ENCODE measurements at regions not wholly inside any gene's neighbourhood (a gene's known extent, or its start where the extent isn't known, plus 50 kb on each side); places are given as distances from the start of the nearest gene placed in this dataset.

DNA sequence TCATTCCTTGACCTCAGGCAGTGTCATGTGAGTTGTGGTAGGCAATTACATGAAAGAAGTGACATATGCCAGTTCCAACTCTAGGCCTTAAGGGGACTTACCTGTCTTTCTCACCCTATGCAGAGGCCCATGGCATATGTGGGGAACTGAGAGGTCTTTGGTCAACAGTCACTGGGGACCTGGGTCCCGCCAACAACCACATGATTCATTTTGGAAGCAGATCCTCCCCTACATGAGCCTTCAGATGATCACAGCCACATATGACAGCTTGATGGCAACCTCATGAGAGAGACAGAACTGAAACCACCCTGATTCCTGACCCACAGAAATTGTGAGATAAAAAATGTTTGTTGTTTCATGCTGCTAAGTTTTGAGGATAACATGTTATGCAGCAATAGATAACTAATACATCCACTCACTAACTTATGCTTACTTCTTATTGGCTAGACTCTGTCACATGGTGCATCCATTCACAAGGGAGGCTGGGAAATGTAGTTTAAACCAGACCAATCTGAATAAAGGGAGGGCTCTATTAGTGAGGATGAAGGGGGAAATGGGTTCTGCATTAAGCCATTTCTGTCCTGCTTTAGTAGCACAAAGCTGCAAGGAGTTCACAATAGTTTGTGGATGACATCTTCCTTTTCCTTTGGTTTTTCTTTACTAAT is 298.2 kb downstream of the HAPSTR1 start:
- in situ Hi-C loops (cut with HindIII; ENCODE audit: low sequenced_read_pairs), result no loop called here
- DNase-seq (ENCODE audit: low spot score), result no peak

DNA sequence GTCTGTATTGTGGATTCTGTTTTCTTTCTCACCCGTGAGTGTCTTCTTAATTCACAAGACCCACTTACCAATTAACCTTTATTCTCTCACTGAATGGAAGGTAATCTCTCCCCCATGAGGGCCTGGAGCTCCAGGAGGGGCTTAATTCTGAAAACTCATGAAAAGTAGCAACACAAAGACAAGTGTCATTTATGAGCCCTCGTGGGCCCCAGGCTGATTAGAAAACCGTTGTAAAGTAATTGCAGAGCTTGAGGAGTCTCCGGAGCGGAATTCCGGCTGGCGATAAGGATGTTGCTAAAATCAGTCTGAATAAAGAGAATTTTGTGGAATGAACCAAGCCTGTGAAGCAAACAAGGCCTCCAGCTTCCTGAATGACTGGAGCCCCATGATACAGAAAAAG is 301.5 kb downstream of the HAPSTR1 start:
- in situ Hi-C loops (cut with HindIII; ENCODE audit: low sequenced_read_pairs), result no loop called here
- DNase-seq (ENCODE audit: low spot score), result no peak

DNA sequence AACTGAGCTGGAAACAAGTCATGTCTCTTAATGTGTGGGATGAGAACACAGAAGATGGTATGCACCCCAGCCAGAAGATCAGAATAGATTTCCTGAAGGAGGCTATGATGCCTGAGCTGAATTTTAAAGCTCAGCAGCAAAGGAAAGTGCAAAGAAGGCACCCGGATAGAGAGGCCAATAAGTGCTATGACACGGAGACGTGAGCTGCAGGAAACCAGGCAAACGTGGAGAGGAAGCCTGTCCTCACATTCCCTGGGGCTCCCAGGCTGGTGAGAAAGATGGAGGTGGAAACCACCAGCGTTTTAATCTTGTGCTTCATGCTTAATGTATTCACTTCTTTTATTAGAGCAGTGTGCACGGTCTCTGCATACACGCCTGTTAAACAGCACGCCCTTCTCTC is 302.1 kb downstream of the HAPSTR1 start:
- in situ Hi-C loops (cut with HindIII; ENCODE audit: low sequenced_read_pairs), result no loop called here
- no peak for DNase-seq (ENCODE audit: low spot score)

DNA sequence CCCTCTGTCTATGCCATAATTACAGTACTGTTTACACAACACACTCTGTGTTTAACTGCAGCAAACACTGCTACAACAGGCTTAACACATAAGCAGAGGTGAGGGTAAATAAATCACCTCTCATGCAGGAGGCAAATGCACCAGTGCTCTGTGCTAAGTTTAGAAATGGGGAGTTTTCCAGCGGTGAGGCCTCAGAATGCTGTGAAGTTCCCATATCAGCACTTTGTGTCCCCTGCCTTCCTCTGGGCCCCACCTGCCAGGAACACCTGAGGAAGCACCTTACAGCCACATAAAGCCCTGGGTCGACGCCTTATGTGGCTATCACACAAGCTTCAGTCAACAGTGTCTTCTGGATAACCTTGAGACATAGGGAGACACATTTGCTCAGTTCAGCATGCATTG is 304.5 kb downstream of the HAPSTR1 start:
- DNase-seq (ENCODE audit: low spot score), result no peak
- in situ Hi-C loops (cut with HindIII; ENCODE audit: low sequenced_read_pairs), result no loop called here

DNA sequence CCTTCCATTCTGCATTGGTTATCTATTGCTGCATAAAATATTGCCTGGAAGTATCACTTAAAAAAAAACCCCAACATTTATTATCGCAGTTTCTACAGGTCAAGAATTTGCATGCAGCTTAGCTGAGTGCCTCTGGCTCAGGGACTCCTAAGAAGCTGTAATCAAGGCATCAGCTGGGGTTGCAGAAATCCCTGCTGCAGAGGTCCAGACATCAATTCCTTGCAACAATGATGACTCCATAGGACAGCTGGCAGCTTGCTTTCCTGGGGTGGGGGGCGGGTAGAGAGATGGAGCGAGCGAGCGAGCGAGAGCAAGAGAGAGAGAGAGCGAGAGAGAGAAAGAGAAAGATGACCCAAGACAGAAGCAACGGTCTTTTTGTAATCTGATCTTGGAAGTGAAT is 308.1 kb downstream of the HAPSTR1 start:
- in situ Hi-C loops (cut with HindIII; ENCODE audit: low sequenced_read_pairs), result no loop called here

DNA sequence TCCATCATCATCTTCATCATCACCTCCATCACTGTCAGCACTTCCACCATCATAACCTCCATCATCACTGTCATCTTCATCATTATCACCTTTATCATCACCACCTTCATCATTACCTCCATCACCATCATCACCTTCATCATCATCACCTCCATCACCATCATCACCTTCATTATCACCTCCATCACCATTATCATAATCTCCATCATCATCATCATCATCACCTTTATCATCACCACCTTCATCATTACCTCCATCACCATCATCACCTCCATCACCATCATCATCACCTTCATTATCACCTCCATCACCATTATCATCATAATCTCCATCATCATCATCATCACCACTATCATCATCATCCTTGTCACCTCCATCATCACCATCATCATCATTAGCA is 309.7 kb downstream of the HAPSTR1 start:
- in situ Hi-C loops (cut with HindIII; ENCODE audit: low sequenced_read_pairs), result no loop called here
- no peak for DNase-seq (ENCODE audit: low spot score)

More for the DNA sequence above, 308.1 kb downstream of the HAPSTR1 start:
- DNase-seq (ENCODE audit: low spot score), result no peak

DNA sequence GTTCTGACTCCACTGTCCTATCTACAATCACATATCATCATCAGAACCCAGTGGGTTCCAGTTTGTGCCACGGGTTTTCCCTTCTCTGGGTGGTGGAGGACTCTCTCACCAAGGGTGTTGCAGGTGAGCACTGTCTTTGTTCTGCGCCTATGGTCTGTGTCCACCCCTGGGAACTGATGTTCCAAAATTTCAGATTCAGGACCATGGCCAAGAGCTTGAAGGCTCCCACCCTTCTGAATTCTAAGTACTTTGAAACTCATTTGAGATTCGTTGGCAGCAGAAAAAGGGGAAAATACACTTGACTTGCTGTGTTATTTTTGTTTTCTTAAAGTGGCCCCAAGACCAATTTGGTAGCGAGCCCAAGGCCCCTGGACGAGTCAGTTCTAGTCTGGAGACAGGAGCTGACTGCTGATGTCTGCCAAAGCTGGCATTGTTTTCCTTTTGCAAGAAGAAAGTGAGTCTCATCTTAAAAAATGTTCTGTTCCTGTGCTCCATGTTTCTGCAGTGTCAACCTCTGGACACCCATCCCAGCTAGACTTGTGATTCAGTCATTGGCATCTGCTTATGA is 310.9 kb downstream of the HAPSTR1 start:
- DNase-seq (ENCODE audit: low spot score), result no peak
- in situ Hi-C loops (cut with HindIII; ENCODE audit: low sequenced_read_pairs), result no loop called here

DNA sequence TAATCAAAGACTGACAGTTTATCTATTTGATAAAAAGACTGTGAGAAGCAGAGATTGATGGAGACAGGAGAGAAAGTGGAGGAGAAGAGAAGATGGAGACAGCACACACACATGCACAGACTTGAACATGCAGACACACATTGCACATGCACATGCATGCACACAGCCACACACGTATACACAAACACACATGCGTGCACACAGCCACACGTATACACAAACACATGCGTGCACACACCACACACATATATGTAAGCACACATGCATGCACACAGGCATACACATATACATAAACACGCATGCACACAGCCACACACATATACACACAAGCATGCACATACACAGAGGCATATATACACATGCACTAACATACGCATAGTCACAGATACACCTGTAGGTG is 313.4 kb downstream of the HAPSTR1 start:
- no peak for DNase-seq (ENCODE audit: low spot score)
- in situ Hi-C loops (cut with HindIII; ENCODE audit: low sequenced_read_pairs), result no loop called here

DNA sequence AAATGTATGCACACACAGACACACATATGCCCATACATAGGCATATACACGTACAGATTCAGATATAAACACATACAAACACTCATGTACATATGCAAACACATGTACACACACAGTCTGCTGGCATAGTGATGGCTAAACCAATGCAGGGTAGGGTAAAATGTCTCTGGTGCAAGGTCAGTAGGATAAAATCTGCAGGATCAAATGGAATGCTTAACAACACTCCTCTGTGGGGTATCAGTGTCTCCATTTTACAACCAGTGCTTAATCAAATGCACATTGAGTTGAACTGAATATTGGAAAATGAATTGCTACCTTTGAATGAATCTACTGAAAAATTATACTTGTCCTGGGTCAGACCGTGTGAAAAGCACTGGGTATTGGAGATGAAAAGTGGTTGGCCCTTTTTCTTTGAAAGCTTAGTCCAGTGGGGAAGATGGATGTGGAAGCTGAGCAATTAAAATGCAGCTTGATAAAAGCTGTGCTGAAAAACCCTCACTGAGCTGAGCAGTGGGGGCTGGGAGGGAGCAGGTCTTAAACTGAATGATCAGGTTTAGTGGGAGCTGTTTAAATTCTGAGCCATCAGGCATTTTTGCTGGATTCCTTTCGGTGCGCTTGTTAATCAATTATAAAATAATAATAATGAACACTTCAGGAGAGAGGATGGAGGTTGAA is 314.7 kb downstream of the HAPSTR1 start:
- DNase-seq (ENCODE audit: low spot score), result no peak
- in situ Hi-C loops (cut with HindIII; ENCODE audit: low sequenced_read_pairs), result no loop called here

DNA sequence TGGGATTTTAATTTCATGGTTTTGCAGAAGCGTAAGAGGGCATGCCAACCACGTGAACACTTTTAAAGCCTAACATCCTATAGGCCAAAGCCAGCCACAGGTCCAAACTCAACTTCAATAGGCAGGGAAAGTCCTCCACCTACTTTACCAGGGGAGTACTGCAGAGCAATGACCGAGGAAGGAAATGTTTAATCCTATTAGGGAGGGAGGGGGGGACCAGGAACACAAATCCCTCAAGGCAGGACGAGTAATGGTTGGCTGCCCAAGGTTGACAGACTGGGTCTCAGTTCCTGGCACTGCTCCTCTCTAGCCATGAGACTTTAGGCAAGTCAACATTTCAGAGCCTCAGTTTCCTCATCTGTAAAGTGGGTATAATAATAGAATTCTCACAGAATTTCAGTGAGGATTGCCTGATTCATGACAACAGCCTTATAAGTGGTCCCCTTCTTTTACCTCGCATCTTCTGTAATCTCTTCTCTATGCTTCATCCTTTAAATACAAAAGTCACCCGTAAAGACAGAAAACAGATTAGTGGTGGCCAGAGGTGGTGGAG is 315.8 kb downstream of the HAPSTR1 start:
- DNase-seq (ENCODE audit: low spot score), result no peak
- in situ Hi-C loops (cut with HindIII; ENCODE audit: low sequenced_read_pairs), result no loop called here

DNA sequence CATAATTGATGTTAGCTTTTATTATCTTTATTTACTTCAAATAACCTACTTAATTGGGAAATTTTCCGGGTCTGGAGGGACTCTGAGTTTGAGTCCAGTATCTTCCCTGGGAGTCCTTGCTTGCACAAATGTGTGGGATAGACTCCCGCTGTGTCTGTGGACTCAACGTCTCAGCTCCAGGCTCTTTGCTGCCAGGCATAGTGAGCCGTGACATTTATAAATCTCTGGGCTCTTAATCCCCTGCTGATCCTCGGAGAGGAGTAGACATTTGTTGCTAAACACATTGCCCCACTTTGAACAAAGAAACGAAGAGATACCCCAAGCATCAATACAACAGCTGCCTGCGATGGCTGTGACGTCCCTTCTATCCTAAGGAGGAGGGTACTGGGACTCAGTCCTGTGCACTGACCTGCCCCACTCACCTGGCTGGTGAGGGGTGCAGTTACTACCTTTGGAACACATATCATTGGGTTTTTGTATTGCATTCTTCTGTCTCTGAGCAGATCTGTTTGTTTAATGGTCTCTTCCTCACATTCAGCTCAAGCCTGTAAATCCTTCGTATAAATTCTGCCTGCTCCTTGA is 316.9 kb downstream of the HAPSTR1 start:
- peak; percentile 14 for DNase-seq (ENCODE audit: low spot score)
- in situ Hi-C loops (cut with HindIII; ENCODE audit: low sequenced_read_pairs), result no loop called here

DNA sequence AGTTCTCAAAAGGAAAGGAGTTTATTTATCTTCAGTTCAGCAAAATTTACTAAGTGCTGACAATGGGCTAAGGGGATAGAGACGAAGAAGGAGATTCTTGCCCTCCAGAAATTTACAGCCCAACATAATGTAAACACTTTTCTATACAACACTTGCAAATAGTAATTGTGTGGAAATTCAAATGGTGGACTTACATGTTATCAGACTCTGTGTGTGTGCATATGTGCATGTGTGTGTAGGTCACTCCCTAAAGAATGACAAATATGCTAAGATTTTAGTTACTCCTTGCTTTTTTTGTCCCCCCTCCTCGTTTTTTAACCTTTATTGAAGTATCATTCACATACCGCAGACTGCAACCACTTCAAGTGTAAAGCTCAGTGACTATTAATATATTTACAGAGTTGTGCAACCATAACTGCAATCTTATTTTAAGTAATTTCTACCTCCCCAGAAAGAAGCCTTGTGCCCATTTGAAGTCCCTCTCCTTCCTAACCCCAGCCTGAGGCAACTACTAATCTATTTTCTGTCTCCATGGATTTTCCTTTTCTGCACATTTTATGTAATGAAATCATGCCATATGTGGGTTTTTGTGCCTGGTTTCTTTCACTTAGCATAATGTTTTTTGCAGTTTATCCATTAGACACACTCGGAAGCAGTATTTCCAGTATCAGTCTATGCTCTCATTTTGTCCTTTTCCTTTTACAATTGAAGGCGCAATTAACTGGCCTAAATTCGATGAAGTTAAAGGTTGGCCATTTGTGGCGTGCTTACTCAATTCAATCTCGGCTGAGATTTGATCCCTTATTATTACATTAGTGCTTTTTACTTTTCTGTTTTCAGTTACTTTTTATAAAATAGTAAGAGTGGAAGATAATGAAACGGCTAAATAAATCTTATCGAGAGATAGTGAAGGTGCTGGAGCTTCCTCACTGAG is 318.4 kb downstream of the HAPSTR1 start:
- no peak for DNase-seq (ENCODE audit: low spot score)
- in situ Hi-C loops (cut with HindIII; ENCODE audit: low sequenced_read_pairs), result no loop called here

DNA sequence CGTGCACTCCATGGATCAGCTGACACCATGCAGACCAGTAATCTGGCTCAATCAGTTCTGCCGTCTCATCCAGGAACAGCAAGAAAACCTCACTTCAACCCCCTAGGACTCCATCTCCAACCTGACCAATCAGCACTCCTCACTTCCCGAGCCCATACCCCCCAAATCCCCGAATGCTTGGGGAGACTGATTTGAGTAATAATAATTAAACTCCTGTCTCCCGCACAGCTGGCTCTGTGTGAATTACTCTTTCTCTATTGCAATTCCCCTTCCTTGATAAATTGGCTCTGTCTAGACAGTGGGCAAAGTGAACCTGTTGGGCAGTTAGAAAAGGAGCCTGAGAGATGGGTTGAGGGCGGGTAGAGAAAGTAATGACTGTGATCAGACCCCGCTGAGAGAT is 320.0 kb downstream of the HAPSTR1 start:
- in situ Hi-C loops (cut with HindIII; ENCODE audit: low sequenced_read_pairs), result no loop called here

DNA sequence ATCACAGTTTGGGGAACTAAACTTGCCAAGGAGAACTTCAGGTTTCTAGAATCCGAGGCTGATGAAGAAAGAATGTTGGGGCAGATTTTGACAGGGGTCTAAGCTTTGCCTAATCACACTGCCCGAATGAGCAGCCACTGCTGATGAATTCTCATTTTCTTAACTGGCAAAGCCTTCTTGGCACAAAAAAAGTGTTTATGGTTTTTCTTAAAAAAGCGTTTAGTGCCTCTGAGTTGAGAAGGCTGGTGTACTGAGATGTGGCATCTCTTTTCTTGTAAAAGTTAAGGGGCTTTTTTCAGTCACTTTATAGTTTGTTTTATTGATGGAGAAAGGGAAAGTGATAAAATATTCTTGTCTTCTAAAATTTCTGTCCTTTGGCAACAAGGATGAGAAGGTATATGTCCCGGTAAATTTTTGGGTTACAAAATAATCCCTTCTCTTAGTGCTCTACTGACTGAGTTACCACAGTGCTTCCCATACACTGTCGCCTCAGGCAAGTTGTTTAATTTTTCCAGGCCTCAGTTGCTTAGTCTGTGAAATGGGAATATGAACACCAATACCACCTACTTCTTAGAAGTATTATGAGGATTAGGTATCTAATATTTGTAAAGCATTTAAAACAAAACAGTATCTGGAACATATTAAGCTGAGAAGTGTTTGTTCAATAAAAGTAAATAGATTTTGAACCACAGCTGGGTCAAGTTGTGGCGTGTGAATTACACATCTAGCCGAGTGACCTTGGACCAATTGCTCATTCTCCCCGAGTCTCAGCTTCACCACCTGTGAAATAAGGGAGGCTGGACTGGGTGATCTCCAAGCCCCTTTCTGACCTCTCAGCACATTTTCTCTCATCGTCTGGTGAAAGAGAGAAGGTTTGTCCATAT is 320.8 kb downstream of the HAPSTR1 start:
- DNase-seq (ENCODE audit: low spot score), result no peak
- in situ Hi-C loops (cut with HindIII; ENCODE audit: low sequenced_read_pairs), result no loop called here

More for the DNA sequence above, 320.0 kb downstream of the HAPSTR1 start:
- DNase-seq (ENCODE audit: low spot score), result no peak

DNA sequence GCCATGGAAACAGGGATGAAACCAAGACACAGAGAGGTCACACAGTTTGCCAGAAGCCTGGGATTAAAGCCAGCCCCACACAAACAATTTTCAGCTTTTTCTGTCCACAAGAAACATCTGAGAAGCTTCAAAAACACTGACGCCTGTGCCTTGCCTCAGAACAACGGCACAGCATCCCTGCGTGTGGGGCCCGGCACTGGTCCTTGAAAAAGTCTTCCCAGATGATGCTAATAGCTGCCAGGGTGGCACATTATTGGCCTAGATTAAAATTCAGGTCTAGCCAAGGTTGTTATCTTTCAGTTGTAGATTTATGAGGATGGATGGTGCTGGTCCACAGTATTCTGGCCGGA is 321.4 kb downstream of the HAPSTR1 start:
- in situ Hi-C loops (cut with HindIII; ENCODE audit: low sequenced_read_pairs), result no loop called here

DNA sequence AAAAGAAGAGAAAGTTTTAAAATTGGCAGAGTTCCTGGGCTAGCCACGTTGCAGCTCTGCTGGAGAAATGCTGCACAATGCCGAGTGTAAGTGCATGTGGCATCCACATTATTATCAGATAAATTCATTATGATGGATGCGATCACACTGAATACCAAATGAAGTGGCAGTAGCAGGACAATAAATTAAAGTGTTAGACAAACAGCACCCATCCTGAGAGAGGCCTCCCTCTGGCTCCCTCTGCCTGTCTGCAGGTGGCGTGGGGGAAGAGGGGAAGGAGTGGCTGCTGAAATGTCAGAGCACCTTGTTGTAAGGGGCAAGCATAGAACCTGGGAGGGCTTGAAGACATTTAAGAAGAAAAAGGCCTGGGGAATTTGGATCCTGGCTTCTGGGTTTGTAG is 324.1 kb downstream of the HAPSTR1 start:
- in situ Hi-C loops (cut with HindIII; ENCODE audit: low sequenced_read_pairs), result no loop called here

More for the DNA sequence above, 321.4 kb downstream of the HAPSTR1 start:
- DNase-seq (ENCODE audit: low spot score), result no peak

DNA sequence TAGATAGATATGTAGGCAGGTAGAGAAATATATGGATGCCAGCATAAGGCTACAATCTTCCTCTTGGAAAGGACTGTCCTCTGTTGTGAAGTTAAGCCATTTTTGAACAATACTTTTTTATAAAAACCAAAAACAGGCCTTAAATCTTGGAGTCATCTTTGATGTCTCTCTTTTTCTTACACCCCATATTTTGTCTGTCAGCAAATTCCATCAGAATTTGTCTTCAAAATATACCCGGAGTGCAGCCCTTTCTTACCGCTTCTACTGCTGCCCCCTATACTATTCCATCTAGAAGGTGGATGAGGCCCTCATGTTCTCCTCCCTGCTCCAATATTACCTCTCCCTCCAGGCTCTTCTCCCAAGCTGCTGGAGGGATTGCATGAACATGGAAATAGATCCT is 326.5 kb downstream of the HAPSTR1 start:
- no peak for DNase-seq (ENCODE audit: low spot score)
- in situ Hi-C loops (cut with HindIII; ENCODE audit: low sequenced_read_pairs), result no loop called here

More for the DNA sequence above, 324.1 kb downstream of the HAPSTR1 start:
- no peak for DNase-seq (ENCODE audit: low spot score)

DNA sequence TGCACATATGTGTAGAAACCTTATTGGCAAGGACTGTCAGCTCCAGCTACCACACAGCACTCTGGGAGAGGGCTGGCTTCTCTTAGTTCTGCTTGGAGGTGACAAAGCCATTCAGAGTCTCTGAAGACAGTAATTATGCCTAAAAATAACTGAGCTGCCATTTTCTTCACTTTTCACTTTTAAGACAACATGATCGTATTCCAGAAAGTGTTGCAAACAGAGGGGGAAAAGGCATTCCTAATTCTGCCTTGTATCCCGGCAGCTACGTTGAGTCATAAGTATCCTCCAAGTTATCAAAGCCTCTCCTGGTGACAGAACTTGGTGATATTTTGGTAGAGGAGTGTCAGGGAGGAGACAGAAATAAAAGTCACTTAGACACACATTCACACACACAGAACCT is 327.7 kb downstream of the HAPSTR1 start:
- DNase-seq (ENCODE audit: low spot score), result no peak
- in situ Hi-C loops (cut with HindIII; ENCODE audit: low sequenced_read_pairs), result no loop called here
